GM21515 (cell line): ENCODE measurements at regions not wholly inside any gene's neighbourhood (a gene's known extent, or its start where the extent isn't known, plus 50 kb on each side); places are given as distances from the start of the nearest gene placed in this dataset.
A peak's percentile ranks its signal among the peaks of the same experiment; 100 is the strongest.
"Not testable (repeated sequence)": the region's sequence is repeated elsewhere in the genome, so short reads cannot be mapped to it uniquely, and the experiment has no call there.

Experiments
- ATAC-seq: cut with Tn5 transposase; IDR thresholded peaks from one replicate; pipeline ENCODE4 v1.9.1; 2021; ENCODE audit not compliant: unreplicated experiment

GRCh38 chr2:89202518-89202917 lies 511.0 kb downstream of the RPIA start:
- ATAC-seq = not testable (repeated sequence)

GRCh38 chr2:89205153-89205552 lies 513.7 kb downstream of the RPIA start:
- not testable (repeated sequence) for ATAC-seq

- not testable (repeated sequence) for ATAC-seq
These were observed 516.9 kb downstream of the RPIA start for GRCh38 chr2:89208144-89208932.

GRCh38 chr2:89213151-89213550 lies 521.7 kb downstream of the RPIA start:
- ATAC-seq = not testable (repeated sequence)

GRCh38 chr2:89213811-89214210 lies 522.3 kb downstream of the RPIA start:
- not testable (repeated sequence) for ATAC-seq

- not testable (repeated sequence) for ATAC-seq
These were observed 530.0 kb downstream of the RPIA start for GRCh38 chr2:89221474-89221873.

- ATAC-seq = not testable (repeated sequence)
These were observed 530.7 kb downstream of the RPIA start for GRCh38 chr2:89222063-89222732.

GRCh38 chr2:89224803-89225202 lies 533.3 kb downstream of the RPIA start:
- not testable (repeated sequence) for ATAC-seq

GRCh38 chr2:89229979-89230378 lies 538.5 kb downstream of the RPIA start:
- not testable (repeated sequence) for ATAC-seq

GRCh38 chr2:89231241-89231640 lies 539.8 kb downstream of the RPIA start:
- not testable (repeated sequence) for ATAC-seq

GRCh38 chr2:89233931-89234330 lies 542.5 kb downstream of the RPIA start:
- not testable (repeated sequence) for ATAC-seq

GRCh38 chr2:89234818-89235466 lies 543.5 kb downstream of the RPIA start:
- not testable (repeated sequence) for ATAC-seq

- ATAC-seq = not testable (repeated sequence)
These were observed 545.5 kb downstream of the RPIA start for GRCh38 chr2:89236832-89237450.

GRCh38 chr2:89237783-89238182 lies 546.3 kb downstream of the RPIA start:
- ATAC-seq = not testable (repeated sequence)

- ATAC-seq = peak; percentile 84
These were observed 551.7 kb downstream of the RPIA start for GRCh38 chr2:89243114-89243700.

GRCh38 chr2:89244407-89244806 lies 552.9 kb downstream of the RPIA start:
- not testable (repeated sequence) for ATAC-seq

GRCh38 chr2:89245478-89245877 lies 554.0 kb downstream of the RPIA start:
- not testable (repeated sequence) for ATAC-seq

GRCh38 chr2:89246027-89246426 lies 554.6 kb downstream of the RPIA start:
- not testable (repeated sequence) for ATAC-seq

- not testable (repeated sequence) for ATAC-seq
These were observed 555.1 kb downstream of the RPIA start for GRCh38 chr2:89246620-89247019.

- not testable (repeated sequence) for ATAC-seq
These were observed 563.5 kb downstream of the RPIA start for GRCh38 chr2:89255013-89255412.

- not testable (repeated sequence) for ATAC-seq
These were observed 582.0 kb downstream of the RPIA start for GRCh38 chr2:89273443-89273842.
